Upper lobe of left lung (tissue), 4 donors: ENCODE measurements at regions not wholly inside any gene's neighbourhood (a gene's known extent, or its start where the extent isn't known, plus 50 kb on each side); places are given as distances from the start of the nearest gene placed in this dataset.

Source experiments
- EP300 ChIP-seq, 4 donors: sonication (generic); formaldehyde crosslinking; IDR thresholded peaks; one replicate each; pipeline ENCODE4 v1.5.1; 2017; ENCODE audit warnings: antibody characterized with exemption in 4 of 4, control low read depth in 2 of 4
- POLR2AphosphoS5 ChIP-seq, 2 donors: sonication (generic); formaldehyde crosslinking; IDR thresholded peaks; one replicate each; pipeline ENCODE4 v1.5.1; 2017; ENCODE audit warnings: antibody characterized with exemption in 2 of 2
- TF ChIP-seq, protein P1 (sequence below), 6 experiments: fragments of 450-650 bp in 4 of 6; fragments of 200-600 bp in 2 of 6; sonication (generic) in 2 of 6; IDR thresholded peaks; one replicate each; pipeline ENCODE4 v1.5.1; 2016 to 2019; ENCODE audit warnings: antibody characterized with exemption in 6 of 6

- TF ChIP-seq EP300 (IDR thresholded peaks at IDR 0.05) (no peak), POLR2AphosphoS5 (IDR thresholded peaks at IDR 0.05) (no peak)
- TF ChIP-seq, protein P1, sequence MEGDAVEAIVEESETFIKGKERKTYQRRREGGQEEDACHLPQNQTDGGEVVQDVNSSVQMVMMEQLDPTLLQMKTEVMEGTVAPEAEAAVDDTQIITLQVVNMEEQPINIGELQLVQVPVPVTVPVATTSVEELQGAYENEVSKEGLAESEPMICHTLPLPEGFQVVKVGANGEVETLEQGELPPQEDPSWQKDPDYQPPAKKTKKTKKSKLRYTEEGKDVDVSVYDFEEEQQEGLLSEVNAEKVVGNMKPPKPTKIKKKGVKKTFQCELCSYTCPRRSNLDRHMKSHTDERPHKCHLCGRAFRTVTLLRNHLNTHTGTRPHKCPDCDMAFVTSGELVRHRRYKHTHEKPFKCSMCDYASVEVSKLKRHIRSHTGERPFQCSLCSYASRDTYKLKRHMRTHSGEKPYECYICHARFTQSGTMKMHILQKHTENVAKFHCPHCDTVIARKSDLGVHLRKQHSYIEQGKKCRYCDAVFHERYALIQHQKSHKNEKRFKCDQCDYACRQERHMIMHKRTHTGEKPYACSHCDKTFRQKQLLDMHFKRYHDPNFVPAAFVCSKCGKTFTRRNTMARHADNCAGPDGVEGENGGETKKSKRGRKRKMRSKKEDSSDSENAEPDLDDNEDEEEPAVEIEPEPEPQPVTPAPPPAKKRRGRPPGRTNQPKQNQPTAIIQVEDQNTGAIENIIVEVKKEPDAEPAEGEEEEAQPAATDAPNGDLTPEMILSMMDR (IDR thresholded peaks at IDR 0.05): no peak
These were observed 374.9 kb upstream of the PODXL start for GRCh38 chr7:131931370-131931769.
